Kidney epithelial cell (primary cell): ENCODE measurements at regions not wholly inside any gene's neighbourhood (a gene's known extent, or its start where the extent isn't known, plus 50 kb on each side); places are given as distances from the start of the nearest gene placed in this dataset.
A peak's percentile ranks its signal among the peaks of the same experiment; 100 is the strongest.

Experiments
- DNase-seq: peaks from one replicate; pipeline ENCODE4 v3.0.0-alpha.2; 2010; ENCODE audit warnings: low read depth
- H3K27me3 ChIP-seq: 2 replicates; pipeline ENCODE4 v1.6.0; 2011; ENCODE audit warnings: low read length; ENCODE audit not compliant: control insufficient read depth, insufficient read depth
- H3K36me3 ChIP-seq: 2 replicates; pipeline ENCODE4 v1.5.1; 2011; ENCODE audit warnings: low read length; ENCODE audit not compliant: control insufficient read depth, insufficient read depth
- H3K4me3 ChIP-seq: 2 replicates; pipeline ENCODE4 v1.5.1; 2011; ENCODE audit warnings: low read depth, mild to moderate bottlenecking, control low read depth, low read length
- TF ChIP-seq, protein P1 (sequence below): IDR thresholded peaks from 2 replicates; pipeline ENCODE4 v1.5.1; 2011; ENCODE audit warnings: mild to moderate bottlenecking, moderate library complexity, low read length, control low read depth, inconsistent platforms; ENCODE audit not compliant: insufficient read depth, poor library complexity, severe bottlenecking

DNA sequence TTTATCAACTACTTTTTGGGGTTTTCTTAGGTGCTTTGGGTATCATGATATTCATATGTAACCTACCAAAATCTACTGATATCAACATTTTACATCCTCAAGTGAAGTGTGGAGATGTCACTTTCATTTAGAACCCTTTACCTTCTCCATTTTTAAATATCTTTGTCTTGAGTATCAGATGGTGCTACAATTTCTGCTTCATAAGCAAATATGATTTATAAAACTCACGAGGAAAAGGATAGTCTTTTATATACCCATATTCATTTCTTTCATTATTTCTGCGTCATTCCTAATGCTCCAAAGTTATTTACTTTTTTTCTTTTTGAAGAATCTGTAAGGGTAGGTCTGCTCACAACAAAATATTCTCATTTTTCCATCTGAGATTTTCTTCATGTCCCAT is 991.7 kb downstream of the CDH11 start:
- no peak for DNase-seq
- Histone ChIP-seq H3K36me3 (no peaks in the 10 kb centered on the region), H3K27me3 (no peaks in the 10 kb centered on the region), H3K4me3 (no peak overlapping the region)
- TF ChIP-seq, protein P1, sequence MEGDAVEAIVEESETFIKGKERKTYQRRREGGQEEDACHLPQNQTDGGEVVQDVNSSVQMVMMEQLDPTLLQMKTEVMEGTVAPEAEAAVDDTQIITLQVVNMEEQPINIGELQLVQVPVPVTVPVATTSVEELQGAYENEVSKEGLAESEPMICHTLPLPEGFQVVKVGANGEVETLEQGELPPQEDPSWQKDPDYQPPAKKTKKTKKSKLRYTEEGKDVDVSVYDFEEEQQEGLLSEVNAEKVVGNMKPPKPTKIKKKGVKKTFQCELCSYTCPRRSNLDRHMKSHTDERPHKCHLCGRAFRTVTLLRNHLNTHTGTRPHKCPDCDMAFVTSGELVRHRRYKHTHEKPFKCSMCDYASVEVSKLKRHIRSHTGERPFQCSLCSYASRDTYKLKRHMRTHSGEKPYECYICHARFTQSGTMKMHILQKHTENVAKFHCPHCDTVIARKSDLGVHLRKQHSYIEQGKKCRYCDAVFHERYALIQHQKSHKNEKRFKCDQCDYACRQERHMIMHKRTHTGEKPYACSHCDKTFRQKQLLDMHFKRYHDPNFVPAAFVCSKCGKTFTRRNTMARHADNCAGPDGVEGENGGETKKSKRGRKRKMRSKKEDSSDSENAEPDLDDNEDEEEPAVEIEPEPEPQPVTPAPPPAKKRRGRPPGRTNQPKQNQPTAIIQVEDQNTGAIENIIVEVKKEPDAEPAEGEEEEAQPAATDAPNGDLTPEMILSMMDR: no peak

DNA sequence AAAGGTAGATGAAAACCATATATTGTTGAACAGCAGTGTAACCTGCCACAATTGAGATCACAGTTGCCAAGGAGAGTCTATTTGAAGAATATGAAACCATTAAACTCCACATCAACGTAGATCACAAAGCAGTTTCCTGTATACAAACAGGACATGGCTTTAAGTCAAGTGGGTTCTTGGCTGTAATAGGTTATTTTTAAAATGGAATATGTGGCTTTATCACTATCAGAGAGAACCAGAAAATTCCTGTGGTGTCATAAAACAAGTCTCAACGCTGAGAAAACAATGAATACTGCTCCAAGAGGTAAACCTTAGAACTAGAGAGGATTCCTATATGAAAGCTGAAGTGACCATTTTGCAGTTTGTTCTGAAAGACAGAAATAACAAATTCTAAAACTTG is 999.7 kb downstream of the CDH11 start:
- TF ChIP-seq, protein P1: no peak
- no peak overlapping the region for H3K4me3 ChIP-seq
- no peaks in the 10 kb centered on the region for H3K27me3 ChIP-seq
- DNase-seq: no peak
- no peaks in the 10 kb centered on the region for H3K36me3 ChIP-seq

DNA sequence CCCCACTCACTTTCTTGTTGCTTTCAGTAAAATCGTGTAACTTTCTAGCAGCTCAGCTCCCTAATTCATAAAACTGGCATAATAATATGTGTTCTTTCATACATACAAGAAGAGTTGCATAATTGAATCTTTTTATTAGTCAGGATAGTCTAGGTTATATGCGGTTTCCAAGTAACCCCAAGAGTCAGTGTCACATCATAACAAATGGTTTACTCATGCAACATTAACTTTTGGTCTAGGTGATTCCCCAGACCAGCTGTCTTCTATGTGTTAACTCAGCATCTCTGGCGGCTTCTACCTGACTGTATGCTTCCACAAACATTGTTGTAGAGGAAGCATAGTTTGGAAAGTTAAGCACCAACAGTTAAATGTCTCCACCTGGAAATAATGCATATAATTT is 1000.4 kb downstream of the CDH11 start:
- Histone ChIP-seq H3K4me3 (no peak overlapping the region), H3K27me3 (no peaks in the 10 kb centered on the region), H3K36me3 (no peaks in the 10 kb centered on the region)
- DNase-seq: peak; percentile 56
- TF ChIP-seq, protein P1: no peak

DNA sequence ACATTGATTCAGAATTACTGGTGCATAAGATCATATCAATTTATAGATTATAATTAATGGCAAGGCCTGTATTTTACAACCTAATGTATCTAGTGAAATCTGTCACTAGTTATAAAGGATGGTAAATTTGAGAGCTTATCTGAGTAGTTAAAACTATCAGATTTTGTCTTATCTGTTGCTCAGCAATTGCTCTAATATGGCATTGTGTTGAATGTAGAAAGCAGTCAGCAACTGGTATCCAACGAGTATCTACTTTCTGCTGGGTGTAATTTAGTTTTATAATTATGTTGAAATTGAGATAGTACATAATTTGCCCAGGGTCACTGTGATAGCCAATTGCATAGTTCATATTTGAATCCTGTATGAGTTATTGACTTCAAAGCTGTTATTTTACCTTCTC is 1005.7 kb downstream of the CDH11 start:
- TF ChIP-seq, protein P1: no peak

DNA sequence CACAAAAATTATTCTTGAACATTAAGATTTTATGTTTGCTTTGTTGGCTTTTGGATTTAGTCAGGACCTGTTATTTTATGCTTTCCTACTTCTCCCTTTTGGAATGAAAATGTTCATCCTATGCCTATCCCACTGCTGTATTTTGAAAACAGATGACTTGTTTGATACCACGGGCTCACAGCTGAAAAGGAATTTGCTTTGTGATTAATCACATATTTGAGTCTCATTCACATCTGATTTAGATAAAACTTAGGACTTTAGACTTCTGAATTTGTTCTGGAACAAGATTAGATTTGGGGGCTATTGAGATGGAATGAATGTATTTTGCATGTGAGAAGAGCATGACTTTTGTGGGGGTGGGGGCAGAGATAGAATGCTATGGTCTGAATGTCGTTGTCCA is 1012.6 kb downstream of the CDH11 start:
- TF ChIP-seq, protein P1: no peak
- DNase-seq: no peak
- no peaks in the 10 kb centered on the region for H3K36me3 ChIP-seq
- no peaks in the 10 kb centered on the region for H3K27me3 ChIP-seq
- no peak overlapping the region for H3K4me3 ChIP-seq

More for the DNA sequence above, 1005.7 kb downstream of the CDH11 start:
- Histone ChIP-seq H3K4me3 (no peak overlapping the region), H3K36me3 (no peaks in the 10 kb centered on the region), H3K27me3 (no peaks in the 10 kb centered on the region)
- no peak for DNase-seq

DNA sequence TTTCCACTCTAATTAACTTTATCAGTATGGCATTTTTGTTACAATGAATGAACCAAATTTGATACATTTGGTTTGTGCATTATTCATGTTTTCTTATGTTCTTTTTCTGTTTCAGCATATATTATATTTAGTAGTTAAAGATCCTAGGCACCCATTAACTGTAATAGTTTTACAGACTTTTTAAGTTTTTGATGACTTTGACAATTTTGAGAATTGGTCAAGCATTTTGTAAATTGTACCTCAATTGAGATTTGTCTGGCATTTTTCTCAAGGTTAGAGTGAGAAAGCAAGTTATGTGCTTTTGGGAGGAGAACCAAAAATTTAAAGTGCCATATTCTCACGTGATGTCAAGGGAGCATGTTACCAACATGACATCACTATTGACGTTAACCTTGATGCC is 1019.2 kb downstream of the CDH11 start:
- TF ChIP-seq, protein P1: no peak
- Histone ChIP-seq H3K36me3 (no peaks in the 10 kb centered on the region), H3K27me3 (no peaks in the 10 kb centered on the region), H3K4me3 (no peak overlapping the region)
- no peak for DNase-seq
